IgD-negative memory B cell (primary cell): ENCODE measurements at regions not wholly inside any gene's neighbourhood (a gene's known extent, or its start where the extent isn't known, plus 50 kb on each side); places are given as distances from the start of the nearest gene placed in this dataset.

Experiments
- H3K27ac Mint-ChIP-seq, 3 donors: one replicate each; pipeline ENCODE4 v1.8.0; 2020 to 2022; ENCODE audit warnings: mild to moderate bottlenecking in 3 of 3, mixed read lengths in 3 of 3, moderate library complexity in 1 of 3
- H3K27me3 Mint-ChIP-seq: one replicate; pipeline ENCODE4 v1.8.0; 2021; ENCODE audit warnings: mixed read lengths
- H3K36me3 Mint-ChIP-seq: one replicate; pipeline ENCODE4 v1.8.0; 2020; ENCODE audit warnings: mild to moderate bottlenecking, mixed read lengths
- H3K4me1 Mint-ChIP-seq, 3 donors: one replicate each; pipeline ENCODE4 v1.8.0; 2020 to 2022; ENCODE audit warnings: mixed read lengths in 3 of 3, mild to moderate bottlenecking in 1 of 3
- H3K4me3 Mint-ChIP-seq, 4 donors: one replicate each; pipeline ENCODE4 v1.8.0; 2020 to 2022; ENCODE audit warnings: mild to moderate bottlenecking in 4 of 4, mixed read lengths in 4 of 4, moderate library complexity in 3 of 4
- H3K9me3 Mint-ChIP-seq, 3 donors: one replicate each; pipeline ENCODE4 v1.8.0; 2020 to 2021; ENCODE audit warnings: mixed read lengths in 3 of 3, mild to moderate bottlenecking in 1 of 3

DNA sequence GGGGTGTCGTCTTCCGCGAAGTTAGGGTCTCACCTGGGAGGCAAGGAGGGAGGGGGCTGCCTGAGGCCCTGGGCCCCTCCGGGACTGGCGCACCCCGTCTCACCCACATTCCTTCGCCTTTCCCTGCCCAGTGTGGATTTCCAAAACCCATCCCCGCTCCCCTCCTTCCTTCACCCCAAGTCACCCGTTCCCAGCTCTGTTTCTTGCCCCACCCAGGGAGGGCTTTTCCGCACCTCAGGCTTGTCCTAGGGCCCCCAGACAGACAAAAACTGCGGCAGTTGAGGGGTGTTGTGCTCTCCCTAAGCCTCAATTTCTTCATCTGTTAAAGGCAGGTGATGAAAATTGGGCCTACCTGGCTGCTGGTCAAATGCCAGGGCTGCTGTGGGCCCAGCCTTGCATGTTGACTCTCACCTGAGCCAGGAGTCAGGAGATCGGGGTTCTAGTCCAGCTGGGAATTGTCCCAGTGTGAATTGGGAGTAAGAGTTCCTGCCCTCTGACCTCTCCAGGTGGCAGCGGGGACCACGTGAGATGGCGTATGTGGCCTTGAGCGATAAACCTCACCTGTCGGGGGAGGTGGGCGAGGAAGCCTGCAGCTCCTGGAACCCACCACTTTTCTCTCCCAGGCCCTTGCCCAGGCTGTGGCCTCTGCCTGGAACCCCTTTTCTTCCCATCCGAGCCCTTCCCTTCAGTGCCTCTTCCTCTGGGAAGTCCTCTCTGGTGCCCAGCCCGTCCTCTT is 143.4 kb upstream of the IER5L start:
- H3K27me3 Mint-ChIP-seq: peaks cover 23% of the 10 kb centered on the region
- peaks cover 2% of the 10 kb centered on the region for H3K36me3 Mint-ChIP-seq
- no peak overlapping the region for H3K27ac Mint-ChIP-seq
- peaks cover 3 to 9% (median 4%) of the 10 kb centered on the region in 3 donors for H3K4me1 Mint-ChIP-seq
- H3K9me3 Mint-ChIP-seq: no peaks in the 10 kb centered on the region
- H3K4me3 Mint-ChIP-seq: peak overlapping the region in 1 of 4 donors; percentile 74

DNA sequence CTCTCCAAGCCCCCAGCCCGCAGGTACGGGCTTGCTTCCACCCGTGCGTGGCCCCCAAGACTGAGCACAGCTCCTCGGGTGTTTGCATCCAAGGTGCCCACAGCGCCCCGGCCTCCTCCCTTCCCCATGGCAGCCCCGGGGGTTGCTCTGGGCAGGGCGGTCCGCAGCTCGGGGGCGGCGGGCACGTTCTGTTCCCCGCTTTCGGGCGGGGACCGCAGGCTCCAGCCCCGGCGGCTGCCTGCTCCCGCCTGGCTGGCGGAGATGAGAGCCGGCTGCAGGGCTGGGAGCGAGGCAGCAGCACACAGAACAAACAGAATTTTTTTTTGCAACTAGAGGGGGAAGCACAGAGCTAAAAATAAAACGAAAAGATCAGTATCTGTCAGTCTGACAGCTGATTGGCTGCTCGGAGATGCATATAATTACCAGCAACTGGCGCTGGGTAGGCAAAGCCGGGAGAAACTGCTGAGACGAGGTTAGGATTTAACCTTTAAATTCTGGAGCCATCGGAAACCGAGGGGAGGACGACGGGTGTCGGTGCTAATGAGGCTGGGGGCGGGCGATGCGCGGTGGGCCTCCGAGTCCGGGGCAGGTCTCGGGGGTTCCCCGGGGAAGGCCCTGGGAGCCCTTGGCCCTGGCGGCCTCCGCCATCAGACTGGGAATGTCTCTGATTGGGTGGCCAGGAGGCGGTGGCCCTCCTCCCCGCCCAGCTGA is 142.7 kb upstream of the IER5L start:
- Mint-ChIP-seq H3K9me3 (no peaks in the 10 kb centered on the region), H3K4me3 (peak overlapping the region; percentile 52 to 86 (median 66)), H3K4me1 (peaks cover 3 to 9% (median 4%) of the 10 kb centered on the region in 3 donors)

DNA sequence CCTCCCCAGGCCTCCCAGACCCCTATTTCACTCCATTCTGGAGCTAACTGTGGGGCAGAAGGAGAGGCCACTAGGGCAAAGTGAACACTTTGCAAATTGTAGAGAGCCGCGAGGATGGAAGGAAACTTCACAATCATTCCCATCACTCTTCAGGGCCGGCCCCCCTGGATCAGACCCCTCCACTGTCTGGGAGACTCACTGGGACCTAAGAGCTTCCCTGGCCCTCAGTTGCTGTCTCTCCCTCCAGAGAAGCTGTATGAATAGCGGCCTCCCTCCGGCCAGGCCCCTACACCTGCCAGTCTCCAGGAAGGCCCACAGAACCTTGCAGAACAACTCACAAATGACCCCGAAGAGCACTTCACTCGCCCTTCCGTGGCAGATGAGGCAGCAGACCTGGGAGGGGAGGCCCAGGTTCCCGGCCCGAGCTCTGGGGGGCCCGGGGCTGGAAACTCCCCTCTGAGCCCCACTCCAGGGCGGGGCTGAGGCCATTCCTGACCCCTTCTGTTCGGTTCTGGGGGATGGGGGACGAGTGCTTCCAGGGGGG is 141.9 kb upstream of the IER5L start:
- Mint-ChIP-seq H3K27me3 (peaks cover 27% of the 10 kb centered on the region), H3K4me3 (peak overlapping the region in 3 of 4 donors; percentile 29 to 86 (median 73)), H3K4me1 (peaks cover 3 to 9% (median 4%) of the 10 kb centered on the region in 3 donors), H3K9me3 (no peaks in the 10 kb centered on the region), H3K36me3 (peaks cover 2% of the 10 kb centered on the region), H3K27ac (no peak overlapping the region)

More for the DNA sequence above, 142.7 kb upstream of the IER5L start:
- H3K27me3 Mint-ChIP-seq: peaks cover 25% of the 10 kb centered on the region
- peaks cover 2% of the 10 kb centered on the region for H3K36me3 Mint-ChIP-seq
- no peak overlapping the region for H3K27ac Mint-ChIP-seq

DNA sequence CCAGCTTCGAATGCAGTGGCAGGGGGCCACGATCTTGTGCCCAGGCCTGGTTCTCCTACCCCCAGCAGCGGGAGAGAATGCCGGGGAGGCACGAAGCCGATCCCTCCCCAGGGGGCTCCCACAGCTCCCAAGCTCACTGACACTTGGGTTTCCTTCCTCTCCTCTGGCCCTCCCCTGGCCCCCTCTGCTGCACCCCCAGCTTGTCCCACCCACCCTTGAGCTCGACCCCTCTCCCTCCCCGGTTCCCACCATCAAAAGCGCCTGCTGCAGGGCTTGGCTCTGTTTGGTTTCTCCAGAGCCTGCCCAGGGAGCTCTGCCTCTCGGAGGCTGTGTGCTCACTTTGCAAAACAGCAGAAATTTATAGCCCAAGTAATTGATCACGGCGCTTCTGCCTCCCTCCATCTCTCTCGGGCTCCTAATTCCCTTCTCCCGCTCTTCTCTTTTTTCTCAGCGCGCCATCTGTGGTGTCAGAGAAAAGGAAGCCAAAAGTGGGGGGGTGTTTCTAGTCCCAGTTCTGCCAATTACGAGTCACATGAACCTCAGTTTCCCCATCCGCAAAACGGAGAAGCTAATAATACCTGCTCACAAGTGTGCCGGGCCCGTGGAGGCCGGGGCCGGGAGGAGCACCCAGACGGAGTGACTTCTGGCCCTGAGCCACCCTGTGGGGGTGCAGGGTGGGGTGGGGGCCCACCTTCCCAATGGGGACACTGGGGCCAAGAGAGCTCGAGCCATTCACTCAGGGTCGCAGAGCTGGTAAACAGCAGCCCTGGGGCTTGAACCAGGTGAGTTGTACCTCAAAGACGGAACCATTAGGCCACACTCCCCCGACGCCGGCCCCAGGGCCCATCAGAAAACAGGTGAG is 141.2 kb upstream of the IER5L start:
- peak overlapping the region in 1 of 4 donors; percentile 29 for H3K4me3 Mint-ChIP-seq
- peaks cover 26% of the 10 kb centered on the region for H3K27me3 Mint-ChIP-seq
- peaks cover 3 to 9% (median 4%) of the 10 kb centered on the region in 3 donors for H3K4me1 Mint-ChIP-seq
- no peaks in the 10 kb centered on the region for H3K9me3 Mint-ChIP-seq
- no peak overlapping the region for H3K27ac Mint-ChIP-seq
- H3K36me3 Mint-ChIP-seq: peaks cover 2% of the 10 kb centered on the region

GRCh38 chr9:129318121-129319075 is 140.3 kb upstream of the IER5L start:
- peaks cover 3 to 9% (median 4%) of the 10 kb centered on the region in 3 donors for H3K4me1 Mint-ChIP-seq
- peaks cover 2% of the 10 kb centered on the region for H3K36me3 Mint-ChIP-seq
- no peak overlapping the region for H3K4me3 Mint-ChIP-seq
- no peaks in the 10 kb centered on the region for H3K9me3 Mint-ChIP-seq
- H3K27ac Mint-ChIP-seq: no peak overlapping the region
- H3K27me3 Mint-ChIP-seq: peaks cover 27% of the 10 kb centered on the region

GRCh38 chr9:129317179-129318011 is 139.3 kb upstream of the IER5L start:
- Mint-ChIP-seq H3K27ac (no peak overlapping the region), H3K4me1 (peaks cover 3 to 9% (median 4%) of the 10 kb centered on the region in 3 donors), H3K36me3 (peaks cover 2% of the 10 kb centered on the region), H3K9me3 (no peaks in the 10 kb centered on the region), H3K4me3 (no peak overlapping the region), H3K27me3 (peaks cover 31% of the 10 kb centered on the region)

DNA sequence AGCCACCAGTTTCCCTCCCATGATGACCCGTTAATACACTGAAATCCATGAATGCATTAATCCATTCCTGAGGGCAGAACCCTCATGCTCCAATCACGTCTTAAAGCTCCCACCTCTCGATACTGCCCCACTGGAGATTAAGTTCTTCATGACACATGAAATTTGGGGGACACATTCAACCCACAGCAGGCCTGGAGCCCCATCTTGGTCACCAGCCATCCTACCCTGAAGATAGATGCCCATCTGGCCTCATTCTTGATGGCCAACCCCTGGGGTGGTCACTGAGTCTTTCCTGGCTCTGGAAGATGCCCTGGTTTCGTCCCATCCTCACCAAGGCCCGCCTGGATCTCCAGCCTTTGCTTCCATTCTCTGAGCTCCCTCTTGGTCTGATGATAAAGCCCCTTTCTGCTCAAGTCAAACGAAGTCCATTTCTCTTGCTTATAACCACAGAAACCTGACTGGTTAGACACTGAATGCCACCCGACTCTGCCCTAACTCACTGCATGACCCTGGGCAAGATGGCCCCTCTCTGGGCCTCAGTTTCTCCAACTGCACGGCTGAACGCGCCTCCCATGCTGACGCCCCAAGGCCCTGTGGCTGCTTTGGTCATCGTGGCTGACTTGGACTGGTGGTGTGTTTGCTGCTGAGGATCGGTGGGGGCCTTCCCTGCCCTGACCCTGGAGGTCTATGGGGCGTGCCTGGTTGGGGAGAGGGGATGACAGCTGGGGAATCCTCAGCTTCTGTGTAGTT is 138.4 kb upstream of the IER5L start:
- peaks cover 3 to 9% (median 4%) of the 10 kb centered on the region in 3 donors for H3K4me1 Mint-ChIP-seq
- H3K36me3 Mint-ChIP-seq: peaks cover 2% of the 10 kb centered on the region
- peaks cover 31% of the 10 kb centered on the region for H3K27me3 Mint-ChIP-seq
- no peaks in the 10 kb centered on the region for H3K9me3 Mint-ChIP-seq
- H3K4me3 Mint-ChIP-seq: no peak overlapping the region
- no peak overlapping the region for H3K27ac Mint-ChIP-seq

GRCh38 chr9:129313331-129313955 is 135.4 kb upstream of the IER5L start:
- peak overlapping the region in 1 of 3 donors; percentile 31 for H3K27ac Mint-ChIP-seq
- no peaks in the 10 kb centered on the region for H3K36me3 Mint-ChIP-seq
- no peaks in the 10 kb centered on the region for H3K4me1 Mint-ChIP-seq
- no peaks in the 10 kb centered on the region for H3K9me3 Mint-ChIP-seq
- peaks cover 24% of the 10 kb centered on the region for H3K27me3 Mint-ChIP-seq
- no peak overlapping the region for H3K4me3 Mint-ChIP-seq

DNA sequence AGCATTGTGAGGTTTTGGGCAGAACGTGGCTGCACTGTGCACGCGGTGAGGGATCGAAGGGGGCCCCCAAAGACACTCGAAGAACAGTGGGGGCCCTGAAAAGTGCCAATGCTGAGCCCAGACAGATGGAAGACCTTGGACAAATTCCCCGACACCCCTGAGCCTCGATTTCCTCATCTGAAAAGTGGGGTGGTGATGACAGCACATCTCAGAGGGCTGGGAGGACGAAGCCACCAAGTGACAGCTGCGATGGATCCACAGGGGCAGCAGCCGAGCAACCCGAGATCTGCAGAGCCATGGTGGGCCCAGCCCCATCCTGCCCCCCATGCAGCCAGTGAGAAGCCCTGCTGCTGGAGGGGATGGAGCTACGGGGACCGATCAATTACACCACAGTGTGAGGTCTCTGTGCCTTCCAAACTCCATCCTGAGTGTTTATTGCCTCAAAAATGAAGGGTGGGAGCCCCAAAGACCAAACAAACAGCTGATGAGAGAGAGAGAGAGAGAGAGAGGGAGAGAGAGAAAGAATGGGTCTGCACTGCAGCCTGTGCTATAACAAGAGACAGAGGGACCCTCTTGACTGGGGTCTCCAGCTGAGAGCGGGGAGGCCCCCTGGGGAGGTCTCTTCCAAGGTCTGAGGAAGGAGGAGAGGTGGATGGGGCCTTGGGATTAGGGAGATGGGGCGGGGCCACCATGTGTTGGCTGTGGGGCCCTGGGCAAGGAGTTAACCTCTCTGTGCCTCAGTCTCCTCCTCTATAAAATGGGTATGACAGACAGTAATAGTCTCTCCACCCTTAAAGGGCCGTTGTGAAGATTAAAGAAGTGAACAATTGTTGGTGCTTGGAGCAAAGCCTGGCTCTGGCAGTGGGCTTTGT is 134.4 kb upstream of the IER5L start:
- no peaks in the 10 kb centered on the region for H3K9me3 Mint-ChIP-seq
- H3K4me3 Mint-ChIP-seq: no peak overlapping the region
- H3K4me1 Mint-ChIP-seq: no peaks in the 10 kb centered on the region
- no peak overlapping the region for H3K27ac Mint-ChIP-seq
- no peaks in the 10 kb centered on the region for H3K36me3 Mint-ChIP-seq
- H3K27me3 Mint-ChIP-seq: peaks cover 27% of the 10 kb centered on the region

DNA sequence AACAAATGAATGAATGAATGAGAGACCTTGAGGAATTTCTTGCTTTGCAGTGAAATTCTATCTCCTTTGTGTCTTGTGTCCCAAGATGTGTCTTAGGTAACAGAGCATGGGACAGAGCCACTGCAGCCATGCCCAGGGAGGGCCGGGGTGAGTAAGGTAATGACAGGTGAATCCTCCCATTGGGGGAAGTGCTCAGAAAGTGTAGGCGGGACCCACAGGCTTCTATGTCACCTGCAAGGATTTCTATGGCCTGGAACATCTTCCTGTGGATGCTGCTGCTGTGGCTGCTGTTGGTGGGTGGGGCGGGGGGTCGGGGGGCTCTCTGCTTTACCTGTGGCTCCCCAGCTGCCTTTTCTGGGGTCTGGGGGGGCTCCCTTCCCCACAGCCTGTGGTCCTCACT is 133.6 kb upstream of the IER5L start:
- H3K4me1 Mint-ChIP-seq: no peaks in the 10 kb centered on the region
- no peak overlapping the region for H3K27ac Mint-ChIP-seq
- no peaks in the 10 kb centered on the region for H3K9me3 Mint-ChIP-seq
- peaks cover 25% of the 10 kb centered on the region for H3K27me3 Mint-ChIP-seq
- no peaks in the 10 kb centered on the region for H3K36me3 Mint-ChIP-seq
- no peak overlapping the region for H3K4me3 Mint-ChIP-seq

- Mint-ChIP-seq H3K4me1 (no peaks in the 10 kb centered on the region), H3K36me3 (no peaks in the 10 kb centered on the region), H3K27ac (no peak overlapping the region), H3K9me3 (no peaks in the 10 kb centered on the region), H3K27me3 (peaks cover 24% of the 10 kb centered on the region), H3K4me3 (no peak overlapping the region)
Measured at GRCh38 chr9:129310666-129311350, 132.7 kb upstream of the IER5L start.
